ENCODE measurements at regions not wholly inside any gene's neighbourhood (a gene's known extent, or its start where the extent isn't known, plus 50 kb on each side); places are given as distances from the start of the nearest gene placed in this dataset.
"Not testable (repeated sequence)": the region's sequence is repeated elsewhere in the genome, so short reads cannot be mapped to it uniquely, and the experiment has no call there.

- no peak overlapping the region for H3K4me3 Mint-ChIP-seq
- DNase-seq (ENCODE audit: low spot score), result no peak
Measured at GRCh38 chr19:33866696-33867095, 70.0 kb downstream of the KCTD15 start.

GRCh38 chr19:33868076-33868735, 71.5 kb downstream of the KCTD15 start:
- Histone ChIP-seq H3K79me2 (ENCODE audit: low read depth) (no peaks in the 10 kb centered on the region), H3K9me3 (ENCODE audit: low read depth) (no peaks in the 10 kb centered on the region), H2AFZ (replicated peaks) (peak overlapping the region; percentile 98), H3K9ac (no peak overlapping the region), H3K27ac (no peak overlapping the region), H3K4me1 (peaks cover 14% of the 10 kb centered on the region), H3K27me3 (no peaks in the 10 kb centered on the region), H3K4me3 (no peak overlapping the region), H3F3A (ENCODE audit: low read depth) (no peaks in the 10 kb centered on the region), H3K36me3 (no peaks in the 10 kb centered on the region), H3K4me2 (peak overlapping the region; percentile 25), H4K20me1 (ENCODE audit: low read depth) (no peaks in the 10 kb centered on the region)
- Mint-ChIP-seq H3K4me1 (peaks cover 23% of the 10 kb centered on the region), H3K27me3 (ENCODE audit: insufficient read depth, low read depth) (peaks cover 20% of the 10 kb centered on the region), H3K27ac (peak overlapping the region; percentile 30), H3K9me3 (no peaks in the 10 kb centered on the region), H3K4me3 (no peak overlapping the region), H3K36me3 (no peaks in the 10 kb centered on the region)
- no peak for DNase-seq (ENCODE audit: low spot score)
- TF ChIP-seq EZH2phosphoT487 (IDR thresholded peaks at IDR 0.05) (no peak), EZH2 (IDR thresholded peaks at IDR 0.05) (no peak), CTCF (IDR thresholded peaks at IDR 0.05) (no peak)

More at GRCh38 chr19:33866696-33867095, 70.0 kb downstream of the KCTD15 start:
- H4K20me1 ChIP-seq (ENCODE audit: low read depth), result no peaks in the 10 kb centered on the region
- H3K27ac ChIP-seq, result no peak overlapping the region
- no peak for TF ChIP-seq EZH2phosphoT487 (IDR thresholded peaks at IDR 0.05)
- no peak for TF ChIP-seq CTCF (IDR thresholded peaks at IDR 0.05)
- TF ChIP-seq EZH2 (IDR thresholded peaks at IDR 0.05), result no peak
- no peak overlapping the region for H3K4me3 ChIP-seq
- H3K9me3 ChIP-seq (ENCODE audit: low read depth), result no peaks in the 10 kb centered on the region
- Mint-ChIP-seq H3K27ac (no peak overlapping the region), H3K9me3 (no peaks in the 10 kb centered on the region), H3K27me3 (ENCODE audit: insufficient read depth, low read depth) (peaks cover 18% of the 10 kb centered on the region), H3K4me1 (peaks cover 18% of the 10 kb centered on the region), H3K36me3 (no peaks in the 10 kb centered on the region)
- H3K9ac ChIP-seq, result no peak overlapping the region
- no peaks in the 10 kb centered on the region for H3K79me2 ChIP-seq (ENCODE audit: low read depth)
- no peaks in the 10 kb centered on the region for H3K36me3 ChIP-seq
- H3F3A ChIP-seq (ENCODE audit: low read depth), result no peaks in the 10 kb centered on the region
- no peak overlapping the region for H2AFZ ChIP-seq (replicated peaks)
- peaks cover 14% of the 10 kb centered on the region for H3K4me1 ChIP-seq
- no peak overlapping the region for H3K4me2 ChIP-seq
- no peaks in the 10 kb centered on the region for H3K27me3 ChIP-seq

- Histone ChIP-seq H4K20me1 (ENCODE audit: low read depth) (no peaks in the 10 kb centered on the region), H3K4me1 (peaks cover 14% of the 10 kb centered on the region), H3K9me3 (ENCODE audit: low read depth) (no peaks in the 10 kb centered on the region), H3F3A (ENCODE audit: low read depth) (no peaks in the 10 kb centered on the region), H3K27me3 (no peaks in the 10 kb centered on the region), H3K9ac (no peak overlapping the region), H3K4me2 (peak overlapping the region; percentile 25), H3K4me3 (no peak overlapping the region), H3K27ac (no peak overlapping the region), H3K79me2 (ENCODE audit: low read depth) (no peaks in the 10 kb centered on the region), H3K36me3 (no peaks in the 10 kb centered on the region), H2AFZ (replicated peaks) (peak overlapping the region; percentile 98)
- peak; percentile 50 for DNase-seq (ENCODE audit: low spot score)
- peaks cover 20% of the 10 kb centered on the region for H3K27me3 Mint-ChIP-seq (ENCODE audit: insufficient read depth, low read depth)
- no peaks in the 10 kb centered on the region for H3K9me3 Mint-ChIP-seq
- no peak overlapping the region for H3K4me3 Mint-ChIP-seq
- TF ChIP-seq EZH2 (IDR thresholded peaks at IDR 0.05) (no peak), EZH2phosphoT487 (IDR thresholded peaks at IDR 0.05) (no peak), CTCF (IDR thresholded peaks at IDR 0.05) (no peak)
- no peaks in the 10 kb centered on the region for H3K36me3 Mint-ChIP-seq
- H3K27ac Mint-ChIP-seq, result peak overlapping the region; percentile 79
- H3K4me1 Mint-ChIP-seq, result peaks cover 27% of the 10 kb centered on the region
Measured at GRCh38 chr19:33868788-33869412, 72.2 kb downstream of the KCTD15 start.

- H3K27me3 ChIP-seq; H4K20me1 ChIP-seq (ENCODE audit: low read depth); H3K27ac Mint-ChIP-seq; H3K4me2 ChIP-seq; H3K9me3 ChIP-seq (ENCODE audit: low read depth); H3K79me2 ChIP-seq (ENCODE audit: low read depth); H3K36me3 Mint-ChIP-seq; H3K9ac ChIP-seq; H3K36me3 ChIP-seq; H3K4me3 ChIP-seq; H2AFZ ChIP-seq (replicated peaks); H3K4me3 Mint-ChIP-seq; H3K9me3 Mint-ChIP-seq; H3K27ac ChIP-seq; DNase-seq (ENCODE audit: low spot score); H3F3A ChIP-seq (ENCODE audit: low read depth): not testable (repeated sequence)
- H3K27me3 Mint-ChIP-seq (ENCODE audit: insufficient read depth, low read depth), result peaks cover 20% of the 10 kb centered on the region
- H3K4me1 ChIP-seq, result peaks cover 14% of the 10 kb centered on the region
- H3K4me1 Mint-ChIP-seq, result peaks cover 33% of the 10 kb centered on the region
Measured at GRCh38 chr19:33870298-33870932, 73.7 kb downstream of the KCTD15 start.
